ENCODE measurements at regions not wholly inside any gene's neighbourhood (a gene's known extent, or its start where the extent isn't known, plus 50 kb on each side); places are given as distances from the start of the nearest gene placed in this dataset.
"Not testable (repeated sequence)": the region's sequence is repeated elsewhere in the genome, so short reads cannot be mapped to it uniquely, and the experiment has no call there.

- ATAC-seq (ENCODE audit: insufficient number of reproducible peaks, low FRiP score, low read depth) (no peak), DNase-seq (ENCODE audit: low spot score) (no peak)
- H3K27ac ChIP-seq: no peak overlapping the region
- H3K4me1 ChIP-seq (ENCODE audit: control insufficient read depth in 1 of 2, low read depth in 2 of 2): no peaks in the 10 kb centered on the region
- H3K9me3 ChIP-seq: no peaks in the 10 kb centered on the region
- H3K4me3 ChIP-seq: no peak overlapping the region
- TF ChIP-seq CTCF (IDR thresholded peaks at IDR 0.05): no peak
- no peaks in the 10 kb centered on the region for H3K36me3 ChIP-seq
- H3K27me3 ChIP-seq (replicated peaks; ENCODE audit: insufficient read depth): no peaks in the 10 kb centered on the region
Observed at GRCh38 chr6:115214283-115214682, 846.4 kb downstream of the FRK start.

GRCh38 chr6:115203381-115203780, 857.3 kb downstream of the FRK start:
- no peak for TF ChIP-seq CTCF (IDR thresholded peaks at IDR 0.05)
- H3K27me3 ChIP-seq (replicated peaks; ENCODE audit: insufficient read depth): no peaks in the 10 kb centered on the region
- no peak for DNase-seq (ENCODE audit: low spot score)
- H3K4me1 ChIP-seq (ENCODE audit: control insufficient read depth in 1 of 2, low read depth in 2 of 2): no peaks in the 10 kb centered on the region
- no peak for ATAC-seq (ENCODE audit: insufficient number of reproducible peaks, low FRiP score, low read depth)
- H3K9me3 ChIP-seq: no peaks in the 10 kb centered on the region
- H3K36me3 ChIP-seq: no peaks in the 10 kb centered on the region
- H3K27ac ChIP-seq: no peak overlapping the region
- no peak overlapping the region for H3K4me3 ChIP-seq

- Histone ChIP-seq H3K4me3 (no peak overlapping the region), H3K27ac (no peak overlapping the region), H3K4me1 (ENCODE audit: control insufficient read depth in 1 of 2, low read depth in 2 of 2) (no peaks in the 10 kb centered on the region), H3K36me3 (no peaks in the 10 kb centered on the region), H3K27me3 (replicated peaks; ENCODE audit: insufficient read depth) (no peaks in the 10 kb centered on the region), H3K9me3 (no peaks in the 10 kb centered on the region)
- ATAC-seq (ENCODE audit: insufficient number of reproducible peaks, low FRiP score, low read depth): no peak
- TF ChIP-seq CTCF (IDR thresholded peaks at IDR 0.05): no peak
- DNase-seq (ENCODE audit: low spot score): no peak
Observed at GRCh38 chr6:115194981-115195638, 852.3 kb upstream of the HS3ST5 start.

GRCh38 chr6:115191989-115192388, 849.2 kb upstream of the HS3ST5 start:
- no peak for TF ChIP-seq CTCF (IDR thresholded peaks at IDR 0.05)
- no peak for ATAC-seq (ENCODE audit: insufficient number of reproducible peaks, low FRiP score, low read depth)
- H3K27ac ChIP-seq: no peak overlapping the region

GRCh38 chr6:115190534-115190933, 847.7 kb upstream of the HS3ST5 start:
- DNase-seq (ENCODE audit: low spot score): no peak
- no peaks in the 10 kb centered on the region for H3K27me3 ChIP-seq (replicated peaks; ENCODE audit: insufficient read depth)
- no peak for ATAC-seq (ENCODE audit: insufficient number of reproducible peaks, low FRiP score, low read depth)
- no peak overlapping the region for H3K27ac ChIP-seq
- no peaks in the 10 kb centered on the region for H3K4me1 ChIP-seq (ENCODE audit: control insufficient read depth in 1 of 2, low read depth in 2 of 2)
- no peaks in the 10 kb centered on the region for H3K9me3 ChIP-seq
- H3K4me3 ChIP-seq: no peak overlapping the region
- H3K36me3 ChIP-seq: no peaks in the 10 kb centered on the region
- TF ChIP-seq CTCF (IDR thresholded peaks at IDR 0.05): no peak

More at GRCh38 chr6:115191989-115192388, 849.2 kb upstream of the HS3ST5 start:
- Histone ChIP-seq H3K36me3 (no peaks in the 10 kb centered on the region), H3K4me3 (no peak overlapping the region), H3K27me3 (replicated peaks; ENCODE audit: insufficient read depth) (no peaks in the 10 kb centered on the region), H3K4me1 (ENCODE audit: control insufficient read depth in 1 of 2, low read depth in 2 of 2) (no peaks in the 10 kb centered on the region), H3K9me3 (no peaks in the 10 kb centered on the region)
- no peak for DNase-seq (ENCODE audit: low spot score)

GRCh38 chr6:115175456-115175855, 832.6 kb upstream of the HS3ST5 start:
- H3K36me3 ChIP-seq; H3K4me1 ChIP-seq (ENCODE audit: control insufficient read depth in 1 of 2, low read depth in 2 of 2); ATAC-seq (ENCODE audit: insufficient number of reproducible peaks, low FRiP score, low read depth): not testable (repeated sequence)

GRCh38 chr6:115165912-115166311, 823.1 kb upstream of the HS3ST5 start:
- H3K36me3 ChIP-seq; H3K4me3 ChIP-seq; ATAC-seq (ENCODE audit: insufficient number of reproducible peaks, low FRiP score, low read depth); DNase-seq (ENCODE audit: low spot score); H3K27me3 ChIP-seq (replicated peaks; ENCODE audit: insufficient read depth); H3K9me3 ChIP-seq; H3K4me1 ChIP-seq (ENCODE audit: control insufficient read depth in 1 of 2, low read depth in 2 of 2); H3K27ac ChIP-seq: not testable (repeated sequence)

More at GRCh38 chr6:115175456-115175855, 832.6 kb upstream of the HS3ST5 start:
- not testable (repeated sequence) for H3K4me3 ChIP-seq; H3K27ac ChIP-seq; H3K27me3 ChIP-seq (replicated peaks; ENCODE audit: insufficient read depth); DNase-seq (ENCODE audit: low spot score); H3K9me3 ChIP-seq

Measured in thoracic aorta (tissue), 2 donors.